ENCODE measurements at regions not wholly inside any gene's neighbourhood (a gene's known extent, or its start where the extent isn't known, plus 50 kb on each side); places are given as distances from the start of the nearest gene placed in this dataset.

DNA sequence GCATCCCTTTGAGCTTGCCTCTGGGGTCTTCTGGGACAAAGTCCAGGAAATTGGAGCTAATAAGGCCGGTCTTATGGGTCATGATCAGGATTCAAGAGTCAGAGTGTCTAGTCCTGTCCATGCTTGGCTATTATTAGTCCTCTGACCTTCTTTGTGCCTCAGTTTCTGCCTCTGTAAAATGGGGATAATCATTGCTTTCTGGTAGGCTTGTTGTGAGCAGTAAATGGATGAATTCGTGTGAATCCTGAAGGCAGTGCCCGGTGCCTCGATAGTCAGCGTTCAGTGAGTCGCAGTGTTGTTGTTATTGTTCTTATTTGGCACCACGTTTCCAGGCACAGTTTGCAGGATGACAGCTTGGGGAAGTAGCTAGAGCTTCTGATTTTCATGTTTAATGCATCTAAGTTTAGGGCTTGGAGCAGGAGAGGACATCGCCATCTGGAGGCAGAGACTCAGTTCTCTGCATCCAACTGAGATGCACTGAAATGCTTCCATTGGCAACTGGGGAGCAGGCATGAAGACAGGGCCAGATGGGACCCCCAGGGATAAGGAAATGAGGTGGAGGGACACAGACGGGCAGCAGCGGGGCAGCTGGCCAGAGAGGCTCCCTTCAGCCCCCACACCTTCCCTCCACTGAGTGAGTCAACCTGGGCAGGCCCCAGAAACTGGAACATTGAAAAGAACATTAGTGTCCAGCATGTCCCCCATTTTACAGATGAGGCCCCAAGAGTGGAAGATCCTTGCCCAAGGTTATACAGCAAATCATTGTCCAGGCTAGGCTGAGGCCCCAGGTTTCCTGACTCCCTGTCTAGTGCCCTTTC, 160.3 kb downstream of the PTPRU start:
- ChIA-PET RAD21 (ENCODE audit: low non-redundant PET in 1 of 2, low total read pairs in 2 of 2, uncharacterized antibody in 2 of 2, unreplicated experiment in 2 of 2) (interaction anchor here in 1 of 2 experiments (0.6 kb wide), 1 partner anchor 56 kb away, joined by 3 read pairs; no protein-coding TSS in a partner anchor), CTCF (interaction anchor here (0.7 to 1.0 kb wide), 3 partner anchors 19 to 156 kb away, joined by 3 to 4 read pairs (median 3); no protein-coding TSS in a partner anchor), POLR2A (no interaction called here)
- BruUV-seq (replicated peaks): no TSS peak
- no peak for ATAC-seq
- Histone ChIP-seq H3K4me1 (ENCODE audit: control insufficient read depth in 1 of 2, insufficient read depth in 2 of 2, low read length in 2 of 2) (peaks cover 0 to 6% of the 10 kb centered on the region in 2 experiments; a peak in 2 of 4 replicates), H3K4me2 (ENCODE audit: low read length) (no peak overlapping the region), H3K36me3 (ENCODE audit: control insufficient read depth in 1 of 2, insufficient read depth in 2 of 2, low read length in 2 of 2) (no peaks in the 10 kb centered on the region), H3K79me2 (ENCODE audit: insufficient read depth, low read length) (no peaks in the 10 kb centered on the region), H2AFZ (ENCODE audit: low read depth, low read length, poor library complexity, severe bottlenecking) (no peak overlapping the region), H4K20me1 (ENCODE audit: insufficient read depth) (no peaks in the 10 kb centered on the region), H3K9me2 (ENCODE audit: insufficient read depth) (no peaks in the 10 kb centered on the region), H3K27ac (ENCODE audit: low read depth, low read length) (no peak overlapping the region), H3K9me3 (ENCODE audit: control insufficient read depth in 1 of 2, insufficient read depth in 1 of 2, low read depth in 1 of 2, low read length in 2 of 2) (no peaks in the 10 kb centered on the region), H3K27me3 (ENCODE audit: insufficient read depth, low read length) (no peaks in the 10 kb centered on the region), H3K9ac (ENCODE audit: low read length) (no peak overlapping the region), H3K4me3 (replicated peaks in 1 of 2; ENCODE audit: low read depth in 1 of 2, low read length in 2 of 2) (no peak overlapping the region)
- no peak for TF ChIP-seq SP1 (IDR thresholded peaks at IDR 0.05; ENCODE audit: low read depth)
- TF ChIP-seq, protein P1, sequence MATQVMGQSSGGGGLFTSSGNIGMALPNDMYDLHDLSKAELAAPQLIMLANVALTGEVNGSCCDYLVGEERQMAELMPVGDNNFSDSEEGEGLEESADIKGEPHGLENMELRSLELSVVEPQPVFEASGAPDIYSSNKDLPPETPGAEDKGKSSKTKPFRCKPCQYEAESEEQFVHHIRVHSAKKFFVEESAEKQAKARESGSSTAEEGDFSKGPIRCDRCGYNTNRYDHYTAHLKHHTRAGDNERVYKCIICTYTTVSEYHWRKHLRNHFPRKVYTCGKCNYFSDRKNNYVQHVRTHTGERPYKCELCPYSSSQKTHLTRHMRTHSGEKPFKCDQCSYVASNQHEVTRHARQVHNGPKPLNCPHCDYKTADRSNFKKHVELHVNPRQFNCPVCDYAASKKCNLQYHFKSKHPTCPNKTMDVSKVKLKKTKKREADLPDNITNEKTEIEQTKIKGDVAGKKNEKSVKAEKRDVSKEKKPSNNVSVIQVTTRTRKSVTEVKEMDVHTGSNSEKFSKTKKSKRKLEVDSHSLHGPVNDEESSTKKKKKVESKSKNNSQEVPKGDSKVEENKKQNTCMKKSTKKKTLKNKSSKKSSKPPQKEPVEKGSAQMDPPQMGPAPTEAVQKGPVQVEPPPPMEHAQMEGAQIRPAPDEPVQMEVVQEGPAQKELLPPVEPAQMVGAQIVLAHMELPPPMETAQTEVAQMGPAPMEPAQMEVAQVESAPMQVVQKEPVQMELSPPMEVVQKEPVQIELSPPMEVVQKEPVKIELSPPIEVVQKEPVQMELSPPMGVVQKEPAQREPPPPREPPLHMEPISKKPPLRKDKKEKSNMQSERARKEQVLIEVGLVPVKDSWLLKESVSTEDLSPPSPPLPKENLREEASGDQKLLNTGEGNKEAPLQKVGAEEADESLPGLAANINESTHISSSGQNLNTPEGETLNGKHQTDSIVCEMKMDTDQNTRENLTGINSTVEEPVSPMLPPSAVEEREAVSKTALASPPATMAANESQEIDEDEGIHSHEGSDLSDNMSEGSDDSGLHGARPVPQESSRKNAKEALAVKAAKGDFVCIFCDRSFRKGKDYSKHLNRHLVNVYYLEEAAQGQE (IDR thresholded peaks at IDR 0.05; ENCODE audit: low read depth): no peak
- TF ChIP-seq FOSL1 (IDR thresholded peaks at IDR 0.05; ENCODE audit: low read depth): no peak
- TF ChIP-seq ZFX (IDR thresholded peaks at IDR 0.05): no peak
- TF ChIP-seq, protein P2, sequence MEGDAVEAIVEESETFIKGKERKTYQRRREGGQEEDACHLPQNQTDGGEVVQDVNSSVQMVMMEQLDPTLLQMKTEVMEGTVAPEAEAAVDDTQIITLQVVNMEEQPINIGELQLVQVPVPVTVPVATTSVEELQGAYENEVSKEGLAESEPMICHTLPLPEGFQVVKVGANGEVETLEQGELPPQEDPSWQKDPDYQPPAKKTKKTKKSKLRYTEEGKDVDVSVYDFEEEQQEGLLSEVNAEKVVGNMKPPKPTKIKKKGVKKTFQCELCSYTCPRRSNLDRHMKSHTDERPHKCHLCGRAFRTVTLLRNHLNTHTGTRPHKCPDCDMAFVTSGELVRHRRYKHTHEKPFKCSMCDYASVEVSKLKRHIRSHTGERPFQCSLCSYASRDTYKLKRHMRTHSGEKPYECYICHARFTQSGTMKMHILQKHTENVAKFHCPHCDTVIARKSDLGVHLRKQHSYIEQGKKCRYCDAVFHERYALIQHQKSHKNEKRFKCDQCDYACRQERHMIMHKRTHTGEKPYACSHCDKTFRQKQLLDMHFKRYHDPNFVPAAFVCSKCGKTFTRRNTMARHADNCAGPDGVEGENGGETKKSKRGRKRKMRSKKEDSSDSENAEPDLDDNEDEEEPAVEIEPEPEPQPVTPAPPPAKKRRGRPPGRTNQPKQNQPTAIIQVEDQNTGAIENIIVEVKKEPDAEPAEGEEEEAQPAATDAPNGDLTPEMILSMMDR (IDR thresholded peaks at IDR 0.05 in 2 of 3, conservative IDR thresholded peaks at IDR 0.05 in 1 of 3; ENCODE audit: borderline replicate concordance in 1 of 3, insufficient read depth in 1 of 3, low read depth in 2 of 3, low read length in 2 of 3): peak; percentile 8 to 45 (median 39); a peak in 5 of 6 replicates
- no peak for TF ChIP-seq ELF1 (IDR thresholded peaks at IDR 0.05; ENCODE audit: borderline replicate concordance, low read depth)
- TF ChIP-seq EZH2phosphoT487 (IDR thresholded peaks at IDR 0.05; ENCODE audit: borderline replicate concordance): no peak
- TF ChIP-seq RAD21 (IDR thresholded peaks at IDR 0.05; ENCODE audit: low read depth): peak; percentile 33; the same call in 1 of the 2 replicates
- no peak for TF ChIP-seq POLR2A (IDR thresholded peaks at IDR 0.05; ENCODE audit: borderline replicate concordance, extremely low read depth, insufficient read depth, insufficient read length)
- TF ChIP-seq, protein P3, sequence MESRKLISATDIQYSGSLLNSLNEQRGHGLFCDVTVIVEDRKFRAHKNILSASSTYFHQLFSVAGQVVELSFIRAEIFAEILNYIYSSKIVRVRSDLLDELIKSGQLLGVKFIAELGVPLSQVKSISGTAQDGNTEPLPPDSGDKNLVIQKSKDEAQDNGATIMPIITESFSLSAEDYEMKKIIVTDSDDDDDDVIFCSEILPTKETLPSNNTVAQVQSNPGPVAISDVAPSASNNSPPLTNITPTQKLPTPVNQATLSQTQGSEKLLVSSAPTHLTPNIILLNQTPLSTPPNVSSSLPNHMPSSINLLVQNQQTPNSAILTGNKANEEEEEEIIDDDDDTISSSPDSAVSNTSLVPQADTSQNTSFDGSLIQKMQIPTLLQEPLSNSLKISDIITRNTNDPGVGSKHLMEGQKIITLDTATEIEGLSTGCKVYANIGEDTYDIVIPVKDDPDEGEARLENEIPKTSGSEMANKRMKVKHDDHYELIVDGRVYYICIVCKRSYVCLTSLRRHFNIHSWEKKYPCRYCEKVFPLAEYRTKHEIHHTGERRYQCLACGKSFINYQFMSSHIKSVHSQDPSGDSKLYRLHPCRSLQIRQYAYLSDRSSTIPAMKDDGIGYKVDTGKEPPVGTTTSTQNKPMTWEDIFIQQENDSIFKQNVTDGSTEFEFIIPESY (IDR thresholded peaks at IDR 0.05; ENCODE audit: extremely low read depth, insufficient replicate concordance, low read length): no peak
- TF ChIP-seq TCF7L2 (IDR thresholded peaks at IDR 0.05; ENCODE audit: borderline replicate concordance, extremely low read depth, insufficient read depth, insufficient read length): no peak
- intact Hi-C loops (cut with micrococcal nuclease): loop anchor here (5.0 kb wide), 1 partner anchor 159 kb away; the partner anchor contains the start of gene PTPRU
- DNase-seq (ENCODE audit: low read depth, low spot score): no peak

Data from HCT116 (cell line).